ENCODE measurements at regions not wholly inside any gene's neighbourhood (a gene's known extent, or its start where the extent isn't known, plus 50 kb on each side); places are given as distances from the start of the nearest gene placed in this dataset.

DNA sequence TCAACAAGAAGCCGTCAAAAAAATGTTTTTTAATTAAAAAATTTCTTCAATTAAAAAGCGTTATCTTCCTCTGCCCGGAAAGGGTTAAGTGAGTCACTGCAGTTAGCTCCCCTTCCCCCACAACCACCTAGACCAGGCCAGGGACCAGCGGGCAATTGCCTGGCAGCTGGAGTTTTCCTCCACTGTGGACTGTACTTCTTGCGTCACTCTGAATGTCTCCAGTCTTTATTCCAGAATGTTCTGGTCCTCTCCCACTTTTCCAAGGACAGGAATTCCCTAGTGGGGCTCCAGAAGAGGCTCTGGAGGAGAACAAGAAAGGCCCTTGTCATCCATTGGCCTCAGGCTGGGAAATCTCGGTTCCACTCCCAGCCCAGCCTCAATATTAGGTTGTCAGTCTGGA is 114.0 kb downstream of the C9orf50 start:
- TF ChIP-seq, protein P1, sequence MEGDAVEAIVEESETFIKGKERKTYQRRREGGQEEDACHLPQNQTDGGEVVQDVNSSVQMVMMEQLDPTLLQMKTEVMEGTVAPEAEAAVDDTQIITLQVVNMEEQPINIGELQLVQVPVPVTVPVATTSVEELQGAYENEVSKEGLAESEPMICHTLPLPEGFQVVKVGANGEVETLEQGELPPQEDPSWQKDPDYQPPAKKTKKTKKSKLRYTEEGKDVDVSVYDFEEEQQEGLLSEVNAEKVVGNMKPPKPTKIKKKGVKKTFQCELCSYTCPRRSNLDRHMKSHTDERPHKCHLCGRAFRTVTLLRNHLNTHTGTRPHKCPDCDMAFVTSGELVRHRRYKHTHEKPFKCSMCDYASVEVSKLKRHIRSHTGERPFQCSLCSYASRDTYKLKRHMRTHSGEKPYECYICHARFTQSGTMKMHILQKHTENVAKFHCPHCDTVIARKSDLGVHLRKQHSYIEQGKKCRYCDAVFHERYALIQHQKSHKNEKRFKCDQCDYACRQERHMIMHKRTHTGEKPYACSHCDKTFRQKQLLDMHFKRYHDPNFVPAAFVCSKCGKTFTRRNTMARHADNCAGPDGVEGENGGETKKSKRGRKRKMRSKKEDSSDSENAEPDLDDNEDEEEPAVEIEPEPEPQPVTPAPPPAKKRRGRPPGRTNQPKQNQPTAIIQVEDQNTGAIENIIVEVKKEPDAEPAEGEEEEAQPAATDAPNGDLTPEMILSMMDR (IDR thresholded peaks at IDR 0.05; ENCODE audit: insufficient read depth, low read length): no peak
- TF ChIP-seq REST (IDR thresholded peaks at IDR 0.05; ENCODE audit: insufficient replicate concordance, low read depth) (no peak), POLR2AphosphoS5 (IDR thresholded peaks at IDR 0.05; ENCODE audit: low read depth) (no peak), GABPA (IDR thresholded peaks at IDR 0.05; ENCODE audit: low read depth) (no peak), SPI1 (IDR thresholded peaks at IDR 0.05; ENCODE audit: borderline replicate concordance, low read depth) (no peak)

Measured in HL-60 (cell line).